ENCODE measurements at regions not wholly inside any gene's neighbourhood (a gene's known extent, or its start where the extent isn't known, plus 50 kb on each side); places are given as distances from the start of the nearest gene placed in this dataset.

DNA sequence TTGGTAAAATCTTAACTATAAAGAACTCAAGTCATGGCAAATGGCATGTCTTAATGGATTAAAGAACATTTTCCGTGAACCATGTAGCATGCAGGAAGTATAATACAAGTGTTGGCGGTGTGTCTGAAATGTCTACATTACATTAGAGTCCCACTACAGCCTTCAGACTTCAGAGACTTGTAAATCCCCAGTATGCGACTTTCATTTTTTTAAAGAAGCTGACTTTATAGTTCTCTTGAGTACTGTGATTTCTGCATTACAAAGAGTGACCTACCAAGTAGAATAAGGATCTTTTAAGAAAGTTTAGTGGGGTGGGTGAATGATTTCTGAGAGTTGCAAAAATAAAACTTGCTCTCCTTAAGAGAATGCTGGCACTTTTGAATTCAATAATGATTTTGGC, 140.7 kb upstream of the FN1 start:
- H3K4me1 ChIP-seq: no peaks in the 10 kb centered on the region

DNA sequence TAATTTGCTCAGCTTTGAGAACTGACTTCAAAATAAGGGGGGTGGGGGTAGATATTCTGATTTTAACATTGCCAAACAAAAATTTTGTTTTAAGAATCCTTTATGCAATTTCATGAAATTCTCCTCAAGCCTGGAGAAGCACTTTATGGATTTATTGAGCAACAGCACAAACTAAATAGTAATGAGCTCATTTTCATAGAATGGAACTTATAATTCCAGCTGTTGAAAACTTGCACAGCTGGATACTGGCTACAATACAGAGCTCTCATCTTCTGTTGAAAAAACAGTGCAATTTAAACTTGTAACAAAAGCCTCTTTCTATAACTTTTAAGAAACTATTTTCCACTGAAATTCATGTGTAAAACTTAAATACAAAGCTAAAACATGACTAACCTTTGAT, 137.6 kb upstream of the FN1 start:
- no peaks in the 10 kb centered on the region for H3K4me1 ChIP-seq
- no peaks in the 10 kb centered on the region for H3K9me3 ChIP-seq
- no peak for DNase-seq
- H3K27ac ChIP-seq: no peak overlapping the region
- H3K27me3 ChIP-seq: no peaks in the 10 kb centered on the region
- TF ChIP-seq POLR2A (IDR thresholded peaks at IDR 0.05): no peak
- TF ChIP-seq, protein P1, sequence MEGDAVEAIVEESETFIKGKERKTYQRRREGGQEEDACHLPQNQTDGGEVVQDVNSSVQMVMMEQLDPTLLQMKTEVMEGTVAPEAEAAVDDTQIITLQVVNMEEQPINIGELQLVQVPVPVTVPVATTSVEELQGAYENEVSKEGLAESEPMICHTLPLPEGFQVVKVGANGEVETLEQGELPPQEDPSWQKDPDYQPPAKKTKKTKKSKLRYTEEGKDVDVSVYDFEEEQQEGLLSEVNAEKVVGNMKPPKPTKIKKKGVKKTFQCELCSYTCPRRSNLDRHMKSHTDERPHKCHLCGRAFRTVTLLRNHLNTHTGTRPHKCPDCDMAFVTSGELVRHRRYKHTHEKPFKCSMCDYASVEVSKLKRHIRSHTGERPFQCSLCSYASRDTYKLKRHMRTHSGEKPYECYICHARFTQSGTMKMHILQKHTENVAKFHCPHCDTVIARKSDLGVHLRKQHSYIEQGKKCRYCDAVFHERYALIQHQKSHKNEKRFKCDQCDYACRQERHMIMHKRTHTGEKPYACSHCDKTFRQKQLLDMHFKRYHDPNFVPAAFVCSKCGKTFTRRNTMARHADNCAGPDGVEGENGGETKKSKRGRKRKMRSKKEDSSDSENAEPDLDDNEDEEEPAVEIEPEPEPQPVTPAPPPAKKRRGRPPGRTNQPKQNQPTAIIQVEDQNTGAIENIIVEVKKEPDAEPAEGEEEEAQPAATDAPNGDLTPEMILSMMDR (IDR thresholded peaks at IDR 0.05): no peak
- no peaks in the 10 kb centered on the region for H3K36me3 ChIP-seq
- H3K4me3 ChIP-seq: no peak overlapping the region

More for the DNA sequence above, 140.7 kb upstream of the FN1 start:
- H3K27me3 ChIP-seq: no peaks in the 10 kb centered on the region
- TF ChIP-seq, protein P1 (IDR thresholded peaks at IDR 0.05): no peak
- no peak for TF ChIP-seq POLR2A (IDR thresholded peaks at IDR 0.05)
- H3K4me3 ChIP-seq: no peak overlapping the region
- no peaks in the 10 kb centered on the region for H3K36me3 ChIP-seq
- no peak overlapping the region for H3K27ac ChIP-seq
- no peak for DNase-seq
- no peaks in the 10 kb centered on the region for H3K9me3 ChIP-seq

DNA sequence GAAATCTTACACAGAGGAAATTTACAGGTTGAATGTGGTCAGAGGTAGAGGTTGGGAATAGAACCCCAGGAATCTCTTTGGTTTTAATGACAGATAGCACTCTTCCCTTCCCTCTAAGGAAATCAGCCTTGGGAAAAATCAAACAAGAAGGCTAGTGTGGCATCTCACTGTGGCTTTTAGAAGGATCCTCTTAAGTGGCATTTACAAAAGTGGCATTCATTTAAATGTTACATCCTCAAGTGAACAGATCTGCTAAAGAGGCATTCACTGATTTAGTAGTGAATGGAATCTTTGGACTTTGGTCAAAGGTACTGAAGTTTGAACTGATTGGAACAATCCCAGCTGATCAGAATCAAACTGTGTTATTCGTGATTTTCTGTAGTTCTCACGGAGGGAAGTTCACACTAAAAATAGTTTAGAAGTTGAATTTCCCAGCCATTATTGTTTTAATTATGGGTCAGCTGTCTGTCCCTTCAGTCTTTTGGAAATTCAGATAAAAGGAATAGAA, 136.5 kb upstream of the FN1 start:
- no peak overlapping the region for H3K4me3 ChIP-seq
- DNase-seq: no peak
- no peaks in the 10 kb centered on the region for H3K9me3 ChIP-seq
- no peaks in the 10 kb centered on the region for H3K36me3 ChIP-seq
- H3K27ac ChIP-seq: no peak overlapping the region
- no peaks in the 10 kb centered on the region for H3K27me3 ChIP-seq
- no peaks in the 10 kb centered on the region for H3K4me1 ChIP-seq
- TF ChIP-seq, protein P1 (IDR thresholded peaks at IDR 0.05): no peak
- TF ChIP-seq POLR2A (IDR thresholded peaks at IDR 0.05): no peak

DNA sequence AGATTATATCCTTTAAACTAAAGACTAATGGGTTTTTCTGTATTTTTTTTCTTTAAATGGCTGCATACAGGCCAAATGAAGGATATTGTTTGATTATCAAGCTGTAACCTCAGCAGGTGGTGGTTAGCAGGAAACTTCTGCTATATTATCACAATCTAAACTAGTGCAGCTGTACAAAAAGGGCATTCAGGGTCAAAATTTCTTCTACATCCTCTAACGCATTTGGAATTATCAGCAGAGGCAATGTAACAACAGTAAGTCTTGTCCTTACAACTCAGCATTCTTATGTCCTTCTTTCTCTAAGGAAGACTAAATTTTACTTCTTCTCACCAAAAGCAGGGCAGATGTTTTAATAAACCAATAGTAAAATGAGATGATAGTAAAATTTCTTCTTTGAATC, 135.8 kb upstream of the FN1 start:
- no peaks in the 10 kb centered on the region for H3K9me3 ChIP-seq
- H3K27me3 ChIP-seq: no peaks in the 10 kb centered on the region
- H3K36me3 ChIP-seq: no peaks in the 10 kb centered on the region
- no peak for DNase-seq
- H3K27ac ChIP-seq: no peak overlapping the region
- no peaks in the 10 kb centered on the region for H3K4me1 ChIP-seq
- H3K4me3 ChIP-seq: no peak overlapping the region
- TF ChIP-seq POLR2A (IDR thresholded peaks at IDR 0.05): no peak
- TF ChIP-seq, protein P1 (IDR thresholded peaks at IDR 0.05): no peak

DNA sequence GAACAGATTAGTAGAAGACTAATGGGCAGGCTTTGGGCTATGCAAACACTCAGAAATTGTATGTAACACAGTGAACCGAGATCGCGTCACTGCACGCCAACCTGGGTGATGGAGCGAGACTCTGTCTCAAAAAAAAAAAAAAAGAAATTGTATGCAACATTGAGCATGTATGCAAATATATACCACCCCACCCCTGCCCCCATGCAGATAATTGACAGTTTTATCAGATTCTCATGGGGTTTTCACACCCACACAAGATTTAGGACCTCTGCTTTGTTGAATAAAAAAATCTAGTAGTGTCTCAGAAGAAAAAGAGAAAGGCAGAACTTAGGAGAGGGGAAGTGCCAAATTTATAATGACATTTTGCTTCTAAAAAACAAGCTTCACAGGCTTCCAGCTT, 131.6 kb upstream of the FN1 start:
- Histone ChIP-seq H3K4me3 (no peak overlapping the region), H3K9me3 (no peaks in the 10 kb centered on the region), H3K4me1 (no peaks in the 10 kb centered on the region), H3K36me3 (no peaks in the 10 kb centered on the region), H3K27ac (no peak overlapping the region), H3K27me3 (no peaks in the 10 kb centered on the region)
- DNase-seq: no peak
- TF ChIP-seq, protein P1 (IDR thresholded peaks at IDR 0.05): no peak
- TF ChIP-seq POLR2A (IDR thresholded peaks at IDR 0.05): no peak

DNA sequence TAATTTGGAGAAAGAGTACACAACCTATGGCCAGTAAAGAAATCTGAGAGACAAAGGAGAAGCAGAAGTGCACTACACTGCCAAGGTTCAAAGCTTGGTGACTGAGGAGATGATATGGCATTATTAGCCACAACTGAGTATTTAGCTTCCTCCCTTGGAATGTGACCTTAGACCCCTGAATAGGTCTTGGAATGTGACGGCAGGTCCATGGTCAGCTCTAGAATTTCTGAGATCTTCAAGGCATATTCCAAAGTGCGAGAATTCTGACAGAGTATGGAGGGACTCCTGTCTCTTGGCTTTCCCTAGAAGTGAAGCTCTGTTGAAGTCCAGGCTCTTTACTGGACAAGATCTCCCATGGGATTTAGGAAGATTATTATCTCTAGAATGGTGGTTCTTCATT, 130.0 kb upstream of the FN1 start:
- Histone ChIP-seq H3K36me3 (no peaks in the 10 kb centered on the region), H3K27ac (no peak overlapping the region), H3K27me3 (no peaks in the 10 kb centered on the region), H3K9me3 (no peaks in the 10 kb centered on the region), H3K4me3 (no peak overlapping the region), H3K4me1 (no peaks in the 10 kb centered on the region)
- no peak for DNase-seq
- no peak for TF ChIP-seq POLR2A (IDR thresholded peaks at IDR 0.05)
- TF ChIP-seq, protein P1 (IDR thresholded peaks at IDR 0.05): no peak
